PC-3 (cell line): ENCODE measurements at regions not wholly inside any gene's neighbourhood (a gene's known extent, or its start where the extent isn't known, plus 50 kb on each side); places are given as distances from the start of the nearest gene placed in this dataset.

ENCODE experiments used
- ATAC-seq: fragments of 200-7000 bp; cut with Tn5 transposase; 2 replicates; pipeline ENCODE4 v1.9.1; 2020; ENCODE audit warnings: mild to moderate bottlenecking, moderate library complexity
- BruUV-seq: library from RNA; stranded (reverse); fragments of 400-500 nt; replicated peaks from 2 replicates; lab custom pipeline; 2021; lab: Mats Ljungman, UMichigan
- CTCF ChIA-PET: fragments of 300-600 bp; sonication (Branson Sonifier 250); formaldehyde crosslinking; loops from one replicate; lab custom pipeline; 2022; ENCODE audit warnings: antibody characterized with exemption; lab: Charles Lee
- POLR2A ChIA-PET: fragments of 300-600 bp; sonication (Branson Sonifier 250); formaldehyde crosslinking; loops from one replicate; lab custom pipeline; 2022; ENCODE audit warnings: antibody characterized with exemption; ENCODE audit not compliant: unreplicated experiment; lab: Charles Lee
- DNase-seq: peaks from one replicate; pipeline ENCODE4 v3.0.0-alpha.2; 2015
- H2AFZ ChIP-seq: fragments of 300-600 bp; sonication (generic); 2 replicates; pipeline ENCODE4 v1.6.0; 2016; ENCODE audit warnings: antibody characterized with exemption, low read length
- H3F3A ChIP-seq: fragments of 300-600 bp; sonication (generic); one replicate; pipeline ENCODE4 v1.6.0; 2017; ENCODE audit warnings: antibody characterized with exemption, low read length, control low read depth, mild to moderate bottlenecking; ENCODE audit not compliant: unreplicated experiment
- H3K27ac ChIP-seq: fragments of 300-600 bp; sonication (generic); 2 replicates; pipeline ENCODE4 v1.5.1; 2016; ENCODE audit warnings: mild to moderate bottlenecking, low read length
- H3K27me3 ChIP-seq: fragments of 300-600 bp; sonication (generic); 2 replicates; pipeline ENCODE4 v1.6.1; 2016; ENCODE audit warnings: low read length, mixed read lengths
- H3K36me3 ChIP-seq: fragments of 300-600 bp; sonication (generic); 2 replicates; pipeline ENCODE4 v1.6.1; 2016; ENCODE audit warnings: low read depth, mixed run types, low read length, mixed read lengths
- H3K4me1 ChIP-seq: fragments of 300-600 bp; sonication (generic); 2 replicates; pipeline ENCODE4 v1.5.1; 2016; ENCODE audit warnings: low read length; ENCODE audit not compliant: insufficient read depth
- H3K4me2 ChIP-seq: fragments of 300-600 bp; sonication (generic); 2 replicates; pipeline ENCODE4 v1.6.0; 2016; ENCODE audit warnings: low read length
- H3K4me3 ChIP-seq: fragments of 300-600 bp; sonication (generic); 2 replicates; pipeline ENCODE4 v1.5.1; 2016; ENCODE audit warnings: mild to moderate bottlenecking, low read length, mixed read lengths
- H3K79me2 ChIP-seq: fragments of 300-600 bp; sonication (generic); 2 replicates; pipeline ENCODE4 v1.6.1; 2017; ENCODE audit warnings: low read length, mixed read lengths
- H3K9ac ChIP-seq: fragments of 300-600 bp; sonication (generic); 2 replicates; pipeline ENCODE4 v1.6.0; 2016; ENCODE audit warnings: mild to moderate bottlenecking, low read length
- H3K9me2 ChIP-seq: fragments of 300-600 bp; sonication (generic); replicated peaks from 2 replicates; pipeline ENCODE4 v1.6.1; 2016; ENCODE audit warnings: mixed run types, low read length, mixed read lengths
- H3K9me3 ChIP-seq: fragments of 300-600 bp; sonication (generic); 2 replicates; pipeline ENCODE4 v1.6.1; 2016; ENCODE audit warnings: low read length, mixed read lengths
- H4K20me1 ChIP-seq: fragments of 300-600 bp; sonication (generic); 2 replicates; pipeline ENCODE4 v1.6.1; 2016; ENCODE audit warnings: low read length, mixed read lengths
- EZH2 ChIP-seq: fragments of 300-600 bp; sonication (generic); IDR thresholded peaks from one replicate; pipeline ENCODE4 v1.6.1; 2017; ENCODE audit warnings: antibody characterized with exemption, mild to moderate bottlenecking, low read length; ENCODE audit not compliant: unreplicated experiment
- EZH2phosphoT487 ChIP-seq: fragments of 300-600 bp; sonication (generic); IDR thresholded peaks from 2 replicates; pipeline ENCODE4 v1.6.1; 2018; ENCODE audit warnings: mild to moderate bottlenecking, antibody characterized with exemption, low read length, borderline replicate concordance
- intact Hi-C: fragments of 100-400 bp; cut with micrococcal nuclease; formaldehyde crosslinking; loops from 2 replicates; pipeline ENCODE4 v1.9.0; 2023
- TF ChIP-seq, protein P1 (sequence below): fragments of 300-600 bp; sonication (generic); conservative IDR thresholded peaks from 2 replicates; pipeline ENCODE4 v1.5.1; 2017; ENCODE audit warnings: antibody characterized with exemption, low read depth, mild to moderate bottlenecking, low read length

DNA sequence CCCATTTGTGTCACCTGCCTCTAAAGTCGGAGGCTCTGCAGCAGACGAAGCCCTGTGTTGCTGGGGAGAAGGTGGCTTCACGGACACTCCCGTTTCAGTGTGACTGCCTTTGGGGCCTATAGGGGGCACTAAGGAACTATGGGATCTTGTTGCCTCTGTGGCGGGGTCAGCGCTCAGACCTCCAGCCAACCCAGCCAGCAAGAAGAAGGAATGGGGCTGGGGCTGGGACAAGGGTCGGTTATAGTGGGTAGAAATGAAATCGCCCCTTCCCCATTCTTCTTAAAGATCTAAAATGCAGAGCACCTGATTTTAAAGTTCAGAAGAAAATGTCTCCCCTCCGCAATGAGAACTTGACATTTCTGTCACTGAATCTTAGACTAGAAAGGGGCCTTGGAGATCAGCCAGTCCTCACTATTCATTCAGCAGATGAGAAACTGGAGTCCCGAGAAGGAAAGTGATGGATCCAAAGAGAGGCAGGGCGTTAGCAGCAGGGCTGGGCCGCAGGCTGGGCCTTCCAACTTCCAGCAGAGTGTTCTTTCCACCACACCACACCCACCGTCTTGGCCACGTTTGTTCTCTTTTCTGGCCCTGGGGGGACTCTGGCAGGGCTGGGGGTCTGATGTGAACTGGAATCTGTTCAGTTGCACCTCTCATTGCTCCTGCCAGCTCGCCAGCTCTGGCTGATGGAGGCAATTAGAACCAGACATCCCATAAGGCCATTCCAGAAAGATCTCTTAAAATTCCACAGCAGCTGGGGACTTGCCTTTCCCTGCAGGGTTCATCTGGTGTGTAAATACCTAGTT, 195.4 kb downstream of the OPA1 start:
- intact Hi-C loops: loop anchor here (2.0 to 5.0 kb wide), 3 partner anchors 54 to 182 kb away; no protein-coding TSS in a partner anchor
- H3K36me3 ChIP-seq: no peaks in the 10 kb centered on the region
- no peak for TF ChIP-seq EZH2
- TF ChIP-seq, protein P1, sequence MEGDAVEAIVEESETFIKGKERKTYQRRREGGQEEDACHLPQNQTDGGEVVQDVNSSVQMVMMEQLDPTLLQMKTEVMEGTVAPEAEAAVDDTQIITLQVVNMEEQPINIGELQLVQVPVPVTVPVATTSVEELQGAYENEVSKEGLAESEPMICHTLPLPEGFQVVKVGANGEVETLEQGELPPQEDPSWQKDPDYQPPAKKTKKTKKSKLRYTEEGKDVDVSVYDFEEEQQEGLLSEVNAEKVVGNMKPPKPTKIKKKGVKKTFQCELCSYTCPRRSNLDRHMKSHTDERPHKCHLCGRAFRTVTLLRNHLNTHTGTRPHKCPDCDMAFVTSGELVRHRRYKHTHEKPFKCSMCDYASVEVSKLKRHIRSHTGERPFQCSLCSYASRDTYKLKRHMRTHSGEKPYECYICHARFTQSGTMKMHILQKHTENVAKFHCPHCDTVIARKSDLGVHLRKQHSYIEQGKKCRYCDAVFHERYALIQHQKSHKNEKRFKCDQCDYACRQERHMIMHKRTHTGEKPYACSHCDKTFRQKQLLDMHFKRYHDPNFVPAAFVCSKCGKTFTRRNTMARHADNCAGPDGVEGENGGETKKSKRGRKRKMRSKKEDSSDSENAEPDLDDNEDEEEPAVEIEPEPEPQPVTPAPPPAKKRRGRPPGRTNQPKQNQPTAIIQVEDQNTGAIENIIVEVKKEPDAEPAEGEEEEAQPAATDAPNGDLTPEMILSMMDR: peak; percentile 90
- ATAC-seq (peak; percentile 82), DNase-seq (peak; percentile 75)
- H2AFZ ChIP-seq: no peak overlapping the region
- no peak overlapping the region for H3K27ac ChIP-seq
- no TSS peak for BruUV-seq
- POLR2A ChIA-PET: interaction anchor here (0.9 kb wide), 1 partner anchor 255 kb away, joined by 4 read pairs; no protein-coding TSS in a partner anchor
- no peak overlapping the region for H3K9ac ChIP-seq
- CTCF ChIA-PET: no interaction called here
- no peaks in the 10 kb centered on the region for H3K9me3 ChIP-seq
- no peak overlapping the region for H3K4me3 ChIP-seq
- H3K79me2 ChIP-seq: no peaks in the 10 kb centered on the region
- H3K9me2 ChIP-seq: no peaks in the 10 kb centered on the region
- H3K4me1 ChIP-seq: peaks cover 28% of the 10 kb centered on the region
- H4K20me1 ChIP-seq: no peaks in the 10 kb centered on the region
- no peaks in the 10 kb centered on the region for H3F3A ChIP-seq
- H3K4me2 ChIP-seq: no peak overlapping the region
- no peaks in the 10 kb centered on the region for H3K27me3 ChIP-seq

DNA sequence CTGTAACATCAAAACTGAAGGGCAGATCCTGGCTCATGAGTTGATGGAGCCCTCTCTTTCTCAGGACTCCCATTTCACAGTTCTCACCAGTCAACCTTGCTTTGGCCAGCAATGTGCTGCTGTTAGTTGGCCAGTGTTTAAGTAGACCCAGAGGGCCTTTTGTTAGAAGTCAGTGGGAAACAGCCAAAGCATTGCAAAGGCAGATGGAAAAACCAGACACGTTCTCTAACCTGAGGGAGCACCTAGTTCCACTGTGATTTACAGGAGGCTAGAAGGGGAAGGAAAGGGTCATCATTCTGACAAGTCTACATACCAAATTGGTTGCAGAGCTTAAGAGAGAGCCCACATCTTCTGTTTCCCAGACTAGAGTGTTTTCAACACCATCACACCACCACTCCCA, 196.4 kb downstream of the OPA1 start:
- Histone ChIP-seq H2AFZ (no peak overlapping the region), H3K27ac (no peak overlapping the region), H3K36me3 (no peaks in the 10 kb centered on the region), H3K79me2 (no peaks in the 10 kb centered on the region), H3K9me2 (no peaks in the 10 kb centered on the region), H3K9me3 (no peaks in the 10 kb centered on the region), H3K9ac (no peak overlapping the region), H4K20me1 (no peaks in the 10 kb centered on the region), H3K27me3 (no peaks in the 10 kb centered on the region), H3K4me3 (no peak overlapping the region), H3K4me2 (no peak overlapping the region), H3F3A (no peaks in the 10 kb centered on the region), H3K4me1 (peaks cover 20% of the 10 kb centered on the region)
- no TSS peak for BruUV-seq
- intact Hi-C loops: loop anchor here (2.0 to 5.0 kb wide), 3 partner anchors 53 to 181 kb away; no protein-coding TSS in a partner anchor
- TF ChIP-seq, protein P1: no peak
- no peak for TF ChIP-seq EZH2
- TF ChIP-seq EZH2phosphoT487: no peak
- ATAC-seq (no peak), DNase-seq (no peak)
- ChIA-PET CTCF (no interaction called here), POLR2A (no interaction called here)
